Left kidney (tissue), 1 donor: ENCODE measurements at regions not wholly inside any gene's neighbourhood (a gene's known extent, or its start where the extent isn't known, plus 50 kb on each side); places are given as distances from the start of the nearest gene placed in this dataset.
"Not testable (repeated sequence)": the region's sequence is repeated elsewhere in the genome, so short reads cannot be mapped to it uniquely, and the experiment has no call there.

ENCODE experiments used
- DNase-seq: peaks from one replicate; pipeline ENCODE4 v3.0.0-alpha.2; 2013

- no peak for DNase-seq
These were observed 201.5 kb downstream of the SMAD2 start for GRCh38 chr18:47728921-47729320.

GRCh38 chr18:47727409-47727808, 203.1 kb downstream of the SMAD2 start:
- DNase-seq = no peak

GRCh38 chr18:47726550-47726949, 203.9 kb downstream of the SMAD2 start:
- DNase-seq = no peak

- DNase-seq = no peak
These were observed 204.8 kb downstream of the SMAD2 start for GRCh38 chr18:47725656-47726055.

- no peak for DNase-seq
These were observed 206.1 kb downstream of the SMAD2 start for GRCh38 chr18:47724186-47724975.

DNA sequence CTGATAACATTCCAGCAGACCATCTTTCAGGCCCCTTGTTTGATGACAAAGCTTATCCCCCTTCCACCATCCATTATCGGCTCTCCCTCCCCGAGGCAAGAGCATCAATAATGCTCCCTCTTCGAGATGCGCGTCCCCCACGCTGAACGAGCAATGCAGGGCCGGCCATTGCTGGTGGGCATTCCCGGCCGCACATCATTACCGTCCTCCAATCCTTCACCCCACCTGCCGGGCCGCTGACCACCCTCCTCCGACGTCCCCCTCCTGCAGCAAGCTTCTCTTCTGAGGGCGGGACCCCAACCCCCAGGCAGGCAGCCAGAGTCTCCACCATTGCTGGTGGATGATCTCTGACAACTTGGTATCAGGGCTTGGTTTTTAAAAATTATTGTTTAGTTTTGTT, 208.6 kb downstream of the SMAD2 start:
- DNase-seq = no peak

GRCh38 chr18:47720741-47721140, 209.7 kb downstream of the SMAD2 start:
- DNase-seq = no peak

DNA sequence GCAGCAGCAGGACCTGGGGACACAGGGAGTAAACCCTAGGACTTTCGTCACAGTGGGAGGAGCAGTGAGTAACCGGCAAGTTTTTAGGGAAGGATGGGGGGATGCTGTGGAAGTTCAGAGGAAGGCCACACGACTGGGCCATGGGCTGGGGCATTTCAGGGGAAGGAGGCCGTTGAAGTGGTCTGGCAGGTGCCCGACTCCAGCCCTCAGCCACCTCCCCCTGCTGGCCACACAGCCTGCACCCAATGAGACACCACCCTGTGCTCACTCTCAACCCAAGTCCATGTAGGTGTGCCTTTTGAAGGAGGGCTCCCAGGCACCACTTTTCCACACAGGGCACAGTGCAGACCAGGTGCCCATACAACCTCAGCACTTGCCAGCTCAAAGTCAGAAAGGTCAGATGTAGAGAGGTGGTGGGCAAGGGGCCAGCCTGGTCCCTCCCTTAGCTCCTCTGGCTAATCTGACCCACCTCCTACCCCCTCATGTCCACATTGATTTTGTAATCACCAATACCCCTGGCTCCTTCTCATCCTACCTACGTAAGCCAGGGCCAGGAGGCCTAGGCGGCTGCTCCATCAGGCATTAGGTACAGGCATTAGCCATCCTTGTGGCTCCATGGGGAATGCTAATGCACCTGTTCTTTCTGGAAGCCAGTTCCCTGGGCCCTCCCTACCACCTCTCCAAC, 211.2 kb downstream of the SMAD2 start:
- no peak for DNase-seq

DNA sequence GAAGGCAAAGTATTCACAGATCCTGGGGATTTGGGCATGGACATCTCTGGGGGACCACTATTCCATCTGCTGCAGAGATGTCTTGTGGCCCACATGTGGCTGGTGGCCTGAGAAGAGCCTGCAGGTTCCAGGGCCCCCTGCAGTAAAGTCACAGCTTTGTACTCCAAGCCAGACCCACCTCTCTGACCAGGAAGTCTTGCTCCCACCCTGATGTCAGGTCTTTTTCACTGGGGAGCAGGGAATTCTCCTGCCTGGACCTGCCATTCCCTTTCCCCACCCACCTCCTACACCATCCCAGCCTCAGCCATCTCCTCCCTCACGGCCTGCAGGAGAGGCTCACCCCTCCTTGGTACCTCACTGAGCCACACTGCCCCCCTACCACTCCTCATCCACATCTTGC, 211.8 kb downstream of the SMAD2 start:
- no peak for DNase-seq

- no peak for DNase-seq
These were observed 213.2 kb downstream of the SMAD2 start for GRCh38 chr18:47717257-47717656.

DNA sequence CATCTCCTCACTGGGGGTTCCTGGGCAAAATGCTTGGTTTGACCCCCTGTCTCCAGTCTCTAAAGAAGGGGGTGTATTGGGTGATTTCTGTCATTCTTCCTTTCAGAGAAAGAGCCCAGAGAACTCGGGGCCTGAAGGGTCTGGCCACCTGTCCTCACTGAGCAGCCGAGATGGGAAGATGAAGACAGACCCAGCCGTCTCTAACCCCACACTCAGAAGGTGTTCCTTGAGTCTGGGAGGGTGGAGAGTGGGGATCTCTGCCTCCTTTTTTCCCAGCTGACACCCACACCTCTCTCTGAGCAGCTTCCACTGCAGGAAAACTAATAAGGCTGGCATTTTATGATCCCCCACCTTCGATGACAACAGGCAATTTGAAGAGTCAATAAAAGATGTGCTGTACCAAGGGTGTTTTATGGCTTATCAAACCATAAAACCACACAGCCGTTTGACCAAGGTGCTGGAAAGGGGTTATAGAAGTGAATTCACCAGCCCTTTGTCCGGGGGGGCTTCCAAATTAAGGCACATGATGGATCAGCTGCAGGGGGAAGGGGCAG, 213.8 kb downstream of the SMAD2 start:
- no peak for DNase-seq

- no peak for DNase-seq
These were observed 220.0 kb downstream of the SMAD2 start for GRCh38 chr18:47710451-47710850.

DNA sequence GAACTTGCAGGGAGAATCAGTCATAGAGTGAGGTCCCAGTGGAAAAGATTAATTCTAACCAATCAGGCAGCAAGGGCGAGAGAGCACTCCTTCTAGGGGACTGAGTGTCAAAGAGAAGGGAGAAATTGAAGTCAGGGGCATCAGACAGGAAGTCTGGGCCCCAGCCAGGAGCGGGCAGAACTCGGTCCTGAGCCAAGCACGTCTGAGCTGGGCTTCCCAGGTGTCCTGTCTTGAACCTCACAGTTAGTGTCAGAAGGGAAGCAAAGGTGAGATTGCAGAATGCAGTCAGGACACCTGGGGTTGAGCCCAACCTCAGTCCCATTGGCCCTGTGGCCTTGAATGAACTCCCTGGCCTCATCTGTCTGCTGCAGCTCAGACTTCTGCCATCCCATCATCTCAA, 220.9 kb downstream of the SMAD2 start:
- DNase-seq = no peak

DNA sequence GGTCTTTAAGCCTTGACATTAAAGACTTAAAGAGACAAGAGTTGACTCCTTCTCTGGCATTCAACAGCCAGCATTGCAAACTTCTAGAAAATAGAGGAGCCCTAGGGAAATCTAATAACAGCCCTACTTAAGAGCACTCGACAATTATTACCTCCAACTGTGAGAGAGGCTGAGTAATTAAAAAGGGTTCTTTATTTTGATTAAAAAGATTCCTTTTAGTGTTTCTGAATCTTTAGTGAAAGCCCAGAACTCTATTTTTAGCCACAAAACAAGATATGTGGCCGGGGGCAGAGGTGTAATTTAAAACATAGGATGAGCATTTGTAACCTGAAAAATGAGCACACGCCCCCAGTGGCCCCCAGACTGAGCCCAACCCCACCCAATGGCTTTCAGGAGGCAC, 222.3 kb downstream of the SMAD2 start:
- DNase-seq = no peak

DNA sequence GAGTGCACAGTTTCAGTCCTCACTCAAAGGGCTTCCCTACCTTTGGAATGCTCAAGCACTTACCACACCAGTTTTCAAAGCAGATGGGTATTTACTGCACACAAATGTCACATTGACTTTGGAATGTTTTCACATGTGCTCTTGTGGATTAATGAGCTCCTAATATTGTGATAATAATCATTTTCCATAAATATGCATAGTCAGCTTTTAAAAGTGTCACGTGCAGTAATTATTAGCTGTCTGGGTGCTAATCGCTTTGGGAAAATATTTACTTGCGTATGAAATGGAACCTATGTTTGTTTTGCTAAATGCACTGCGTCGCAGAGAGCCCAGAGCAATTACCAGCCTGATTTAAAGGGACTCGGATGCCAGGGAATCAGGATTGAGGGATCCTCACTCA, 229.3 kb downstream of the SMAD2 start:
- no peak for DNase-seq

- no peak for DNase-seq
These were observed 233.6 kb downstream of the SMAD2 start for GRCh38 chr18:47696870-47697269.

DNA sequence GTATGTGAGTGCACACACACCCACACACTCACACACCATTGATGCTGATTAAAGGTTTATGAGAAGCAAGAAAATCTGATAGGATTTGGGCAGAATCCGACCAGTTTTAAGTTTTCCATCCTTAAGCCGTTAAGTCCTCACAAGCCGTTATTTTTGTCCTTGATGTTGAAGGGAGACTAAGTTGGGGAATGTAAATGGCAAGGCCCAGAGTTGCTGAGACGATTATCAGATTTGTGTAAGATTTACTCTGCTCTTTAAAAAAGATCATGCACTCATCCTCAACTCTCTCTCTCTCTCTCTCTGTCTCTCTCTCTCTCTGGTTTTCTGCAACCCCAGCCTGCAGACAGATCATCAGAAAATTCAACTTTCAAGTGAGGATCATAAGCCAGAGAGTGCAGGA, 238.8 kb downstream of the SMAD2 start:
- no peak for DNase-seq

DNA sequence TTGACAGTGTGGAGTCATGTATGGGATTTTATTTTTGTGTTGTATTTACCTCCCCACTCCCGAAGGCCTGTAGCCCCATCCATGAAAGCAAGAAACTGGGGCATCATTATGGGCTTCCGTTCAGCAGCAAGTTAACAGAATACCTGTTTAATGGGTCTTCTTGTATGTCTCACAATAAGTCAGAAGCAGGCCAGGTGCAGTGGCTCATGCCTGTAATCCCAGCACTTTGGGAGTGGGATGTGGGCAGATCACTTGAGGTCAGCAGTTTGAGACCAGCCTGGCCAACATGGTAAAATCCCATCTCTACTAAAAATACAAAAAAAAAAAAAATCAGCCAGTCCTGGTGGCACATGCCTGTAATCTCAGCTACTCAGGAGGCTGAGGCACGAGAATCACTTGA, 239.7 kb downstream of the SMAD2 start:
- DNase-seq = not testable (repeated sequence)

DNA sequence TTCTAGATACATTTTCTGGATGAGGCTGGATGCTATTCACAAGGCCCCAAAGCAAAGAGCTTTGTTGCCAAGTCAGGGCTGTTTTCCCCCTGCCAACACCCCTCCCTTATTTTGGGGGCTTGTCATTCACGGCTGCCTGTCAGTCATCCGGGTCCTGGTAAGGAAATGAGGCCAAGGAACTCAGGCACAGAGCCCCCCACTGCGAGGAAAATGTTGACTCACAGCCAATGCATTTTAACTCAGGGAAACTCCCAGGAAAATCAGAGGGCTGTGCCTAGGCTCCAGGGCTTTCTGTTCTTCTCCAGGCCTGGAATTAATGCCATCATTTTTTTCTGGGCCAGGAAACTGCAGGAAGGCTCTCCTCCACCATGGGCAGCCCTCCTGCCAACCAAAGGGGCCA, 241.1 kb downstream of the SMAD2 start:
- DNase-seq = no peak

- DNase-seq = no peak
These were observed 243.7 kb downstream of the SMAD2 start for GRCh38 chr18:47686806-47687205.

DNA sequence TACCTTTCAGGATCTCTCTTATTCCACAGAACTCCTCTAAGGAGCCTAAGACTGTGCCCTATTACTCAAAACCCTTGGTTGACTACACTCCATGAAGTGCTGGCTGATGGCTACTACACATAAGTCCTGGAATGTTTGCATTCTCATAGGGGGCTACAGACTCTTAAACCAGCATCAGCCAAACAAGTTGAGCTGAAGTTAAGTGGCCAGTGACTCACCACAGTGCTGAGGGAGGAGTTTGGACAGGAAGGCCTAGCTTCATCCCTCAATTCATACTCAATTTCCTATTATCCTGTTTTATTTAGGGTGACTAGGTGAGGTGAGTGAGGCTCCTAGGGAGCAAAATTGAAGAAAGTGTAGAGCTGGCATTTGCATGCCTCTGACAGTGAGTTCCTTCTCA, 246.7 kb downstream of the SMAD2 start:
- DNase-seq = no peak

DNA sequence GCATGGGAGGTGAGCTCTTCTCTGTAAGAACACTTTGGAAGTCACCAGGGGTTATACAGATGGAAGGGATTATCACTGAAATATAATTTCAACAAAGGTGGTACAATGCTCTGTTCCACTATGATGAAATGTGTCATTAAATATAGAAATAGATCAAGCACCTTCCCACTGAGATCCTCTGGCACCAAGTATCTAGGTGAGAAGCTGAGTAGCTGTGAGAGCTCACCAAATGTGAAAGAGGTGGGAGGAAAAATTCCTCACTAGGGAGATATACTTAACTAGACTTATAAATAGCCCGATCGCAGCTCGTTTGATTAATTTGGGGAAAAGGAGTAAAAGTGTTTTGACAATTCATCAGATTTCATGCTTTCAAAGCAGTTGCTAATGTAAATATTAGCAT, 247.6 kb downstream of the SMAD2 start:
- DNase-seq = no peak

DNA sequence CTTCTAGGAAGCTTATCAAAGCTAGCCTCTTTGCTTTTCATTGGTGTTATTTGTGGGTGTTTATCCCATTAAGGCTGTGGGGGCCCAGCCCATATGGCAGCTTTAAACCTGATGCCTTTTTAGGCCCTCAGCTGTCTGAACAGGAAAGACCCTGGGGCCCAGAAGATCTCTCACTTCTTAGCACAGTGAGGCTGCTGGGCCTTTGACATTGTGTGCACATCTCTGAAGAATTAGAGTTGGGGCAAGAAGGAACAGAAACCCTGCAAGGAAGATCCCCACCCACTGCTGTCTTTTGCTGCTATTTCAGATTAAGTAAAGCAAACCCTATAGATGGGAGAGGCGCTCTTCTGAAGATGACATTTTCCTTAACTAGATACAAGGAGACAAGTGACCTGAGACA, 250.0 kb downstream of the SMAD2 start:
- DNase-seq = no peak

DNA sequence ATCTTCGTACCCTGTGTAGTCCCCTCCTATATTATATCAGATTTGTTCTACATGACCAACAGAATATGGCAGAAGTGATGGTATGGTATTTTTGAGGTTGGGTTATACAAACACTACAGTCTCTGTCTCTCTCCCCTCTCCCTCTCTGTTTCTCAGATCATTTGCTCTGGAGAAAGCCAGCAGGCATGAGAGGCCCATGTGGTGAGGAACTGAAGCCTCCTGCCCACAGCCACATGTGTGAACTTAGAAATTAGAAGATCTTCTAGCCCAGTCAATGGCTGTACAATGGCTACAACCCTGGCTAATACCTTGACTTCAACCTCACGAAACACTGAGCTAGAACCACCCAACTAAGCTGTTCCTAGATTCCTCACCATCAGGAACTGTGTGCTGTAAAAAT, 250.6 kb downstream of the SMAD2 start:
- no peak for DNase-seq
